Activated T-helper 2 cell treated with anti-CD3 and anti-CD28 coated beads, Interferon-gamma antibody, Interleukin-2, Interleukin-4, amounts not matched to agents 10 μg/mL and 5 μg/mL and 100 μg/mL, durations not matched to agents 14 hours and 24 hours and 36 hours (primary cell): ENCODE measurements at regions not wholly inside any gene's neighbourhood (a gene's known extent, or its start where the extent isn't known, plus 50 kb on each side); places are given as distances from the start of the nearest gene placed in this dataset.

Experiments
- DNase-seq: peaks from one replicate; pipeline ENCODE4 v3.0.0; 2021; ENCODE audit warnings: low spot score
- H3K27ac Mint-ChIP-seq: one replicate; pipeline ENCODE4 v1.8.0; 2021; ENCODE audit warnings: mixed read lengths
- H3K27me3 Mint-ChIP-seq: one replicate; pipeline ENCODE4 v1.8.0; 2021; ENCODE audit warnings: low read depth, mixed read lengths
- H3K36me3 Mint-ChIP-seq: one replicate; pipeline ENCODE4 v1.8.0; 2021; ENCODE audit warnings: low read depth, mixed read lengths
- H3K4me1 Mint-ChIP-seq: one replicate; pipeline ENCODE4 v1.8.0; 2021; ENCODE audit warnings: low read depth, mixed read lengths
- H3K4me3 Mint-ChIP-seq: one replicate; pipeline ENCODE4 v1.8.0; 2021; ENCODE audit warnings: low read depth, mild to moderate bottlenecking, moderate library complexity, mixed read lengths
- H3K9me3 Mint-ChIP-seq: one replicate; pipeline ENCODE4 v1.8.0; 2021; ENCODE audit warnings: mixed read lengths
- intact Hi-C: fragments of 100-400 bp; cut with micrococcal nuclease; formaldehyde crosslinking; loops from one replicate; pipeline ENCODE4 v1.15.1; 2023

DNA sequence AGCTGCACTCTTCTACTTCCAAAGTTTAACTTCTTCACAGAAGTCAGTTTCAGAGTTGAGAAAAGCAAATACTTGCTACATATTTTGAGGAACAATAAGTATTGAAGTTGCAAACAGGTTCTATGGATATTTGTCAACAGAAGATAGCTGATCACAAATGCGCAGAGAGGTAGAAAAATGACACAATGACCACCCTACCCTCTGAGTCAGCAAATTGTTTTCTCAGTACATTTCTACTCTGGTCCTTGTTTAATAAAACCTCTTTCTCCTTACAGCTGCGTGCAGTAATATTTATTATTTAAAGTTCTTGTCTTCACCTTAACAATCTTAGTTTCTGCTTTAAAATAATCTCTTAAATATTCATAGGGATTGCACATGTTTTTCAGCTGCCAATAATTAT is 855.1 kb upstream of the CTNND2 start:
- intact Hi-C loops: no loop called here
- H3K36me3 Mint-ChIP-seq: no peaks in the 10 kb centered on the region
- H3K4me1 Mint-ChIP-seq: no peaks in the 10 kb centered on the region
- no peak for DNase-seq
- no peak overlapping the region for H3K4me3 Mint-ChIP-seq
- H3K9me3 Mint-ChIP-seq: peaks cover 36% of the 10 kb centered on the region
- H3K27ac Mint-ChIP-seq: no peak overlapping the region
- no peaks in the 10 kb centered on the region for H3K27me3 Mint-ChIP-seq

DNA sequence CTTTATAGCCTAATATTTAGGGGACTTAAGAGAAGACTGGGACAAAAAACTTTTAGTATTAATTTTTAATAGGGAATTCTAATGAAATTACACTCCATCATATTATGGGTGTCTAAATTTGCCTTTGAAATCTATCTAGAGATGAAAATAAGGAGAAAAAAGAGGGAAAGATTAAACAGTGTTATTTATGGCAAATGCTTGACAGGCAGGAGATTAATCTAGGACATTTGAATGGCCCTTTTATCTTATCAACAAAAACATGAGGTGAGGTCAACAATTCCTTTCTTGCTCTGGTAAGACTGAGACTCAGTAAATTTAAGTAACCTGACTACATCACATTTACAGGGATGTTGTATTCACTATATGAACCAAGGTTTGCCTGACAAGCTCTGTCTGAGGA is 852.8 kb upstream of the CTNND2 start:
- H3K27ac Mint-ChIP-seq: no peak overlapping the region
- H3K4me3 Mint-ChIP-seq: no peak overlapping the region
- no peaks in the 10 kb centered on the region for H3K4me1 Mint-ChIP-seq
- no peaks in the 10 kb centered on the region for H3K27me3 Mint-ChIP-seq
- peaks cover 29% of the 10 kb centered on the region for H3K9me3 Mint-ChIP-seq
- H3K36me3 Mint-ChIP-seq: no peaks in the 10 kb centered on the region
- intact Hi-C loops: no loop called here
- no peak for DNase-seq

DNA sequence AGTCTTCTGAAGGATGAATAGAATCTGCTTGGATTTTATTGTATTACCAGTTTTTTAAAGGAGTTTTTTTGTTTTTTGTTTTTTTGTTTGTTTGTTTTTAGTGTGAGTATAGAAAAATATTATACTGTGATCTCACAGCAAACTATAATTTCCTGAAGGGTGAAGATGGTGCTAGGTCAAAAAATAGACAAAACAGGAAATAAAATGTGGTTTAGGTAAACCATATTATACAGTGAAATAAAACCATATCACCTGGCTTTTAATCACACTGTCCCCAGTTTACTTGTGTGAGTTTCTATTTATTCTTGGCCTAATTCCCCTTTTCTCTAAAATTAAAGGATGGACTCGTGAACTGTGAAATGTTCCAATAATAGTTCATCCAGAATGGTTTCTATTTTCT is 841.3 kb upstream of the CTNND2 start:
- intact Hi-C loops: no loop called here
- Mint-ChIP-seq H3K36me3 (no peaks in the 10 kb centered on the region), H3K27me3 (no peaks in the 10 kb centered on the region), H3K4me1 (no peaks in the 10 kb centered on the region), H3K4me3 (no peak overlapping the region), H3K9me3 (peaks cover 23% of the 10 kb centered on the region), H3K27ac (no peak overlapping the region)
- no peak for DNase-seq

DNA sequence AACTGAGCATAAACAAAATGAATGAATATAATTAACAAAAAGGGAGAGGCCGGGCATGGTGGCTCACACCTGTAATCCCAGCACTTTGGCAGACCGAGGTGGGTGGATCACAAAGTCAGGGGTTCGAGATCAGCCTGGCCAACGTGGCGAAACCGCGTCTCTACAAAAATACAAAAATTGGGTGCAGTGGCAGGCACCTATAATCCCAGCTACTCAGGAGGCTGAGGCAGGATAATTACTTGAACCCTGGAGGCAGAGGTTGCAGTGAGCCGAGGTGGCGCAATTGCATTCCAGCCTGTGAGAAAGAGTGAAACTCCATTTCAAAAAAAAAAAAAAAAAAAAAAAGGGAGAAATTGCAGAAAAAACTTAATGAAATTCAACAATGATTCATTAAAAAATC is 839.3 kb upstream of the CTNND2 start:
- H3K27ac Mint-ChIP-seq: no peak overlapping the region
- DNase-seq: no peak
- no peaks in the 10 kb centered on the region for H3K4me1 Mint-ChIP-seq
- intact Hi-C loops: no loop called here
- H3K36me3 Mint-ChIP-seq: no peaks in the 10 kb centered on the region
- H3K9me3 Mint-ChIP-seq: peaks cover 28% of the 10 kb centered on the region
- no peaks in the 10 kb centered on the region for H3K27me3 Mint-ChIP-seq
- no peak overlapping the region for H3K4me3 Mint-ChIP-seq

DNA sequence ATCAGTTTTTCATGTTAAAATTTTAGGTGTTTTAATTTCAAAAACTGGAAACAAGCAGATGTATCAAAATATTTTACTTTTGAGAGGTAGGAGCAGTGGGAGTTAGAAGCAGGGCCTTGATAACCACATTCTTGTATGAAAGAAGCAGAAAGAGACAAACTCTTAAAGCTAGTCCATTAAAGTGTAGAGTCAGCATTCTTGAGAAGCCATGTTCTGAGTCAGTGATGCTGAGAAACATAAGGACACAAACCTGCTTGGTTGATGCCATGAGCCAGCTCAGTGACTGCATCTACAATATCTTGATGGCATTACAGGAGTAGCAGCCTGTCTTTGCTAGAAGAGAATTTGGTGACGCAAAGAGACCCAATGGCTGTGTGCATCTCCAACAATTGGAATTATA is 826.1 kb upstream of the CTNND2 start:
- H3K36me3 Mint-ChIP-seq: no peaks in the 10 kb centered on the region
- peaks cover 62% of the 10 kb centered on the region for H3K9me3 Mint-ChIP-seq
- no peak overlapping the region for H3K4me3 Mint-ChIP-seq
- H3K27ac Mint-ChIP-seq: no peak overlapping the region
- intact Hi-C loops: no loop called here
- no peaks in the 10 kb centered on the region for H3K4me1 Mint-ChIP-seq
- H3K27me3 Mint-ChIP-seq: no peaks in the 10 kb centered on the region
- no peak for DNase-seq

DNA sequence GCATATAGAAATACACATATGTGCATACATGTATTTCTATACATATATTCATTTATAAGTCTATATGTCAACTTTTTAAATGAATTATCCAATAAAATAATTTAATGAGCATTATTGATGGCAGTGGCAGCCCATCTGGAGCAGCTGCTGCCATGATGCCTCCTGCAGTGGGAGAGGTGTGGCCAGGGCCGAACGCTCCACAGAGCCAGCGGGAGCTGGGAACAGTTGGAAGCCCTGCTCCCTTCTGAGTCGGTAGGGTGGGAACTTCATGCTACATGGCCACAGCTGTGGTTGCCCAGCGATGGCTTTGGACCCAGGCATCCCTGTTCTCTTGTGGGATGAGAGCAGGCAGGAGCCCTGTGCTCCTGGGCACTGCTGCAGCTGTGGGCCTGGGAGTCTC is 812.4 kb upstream of the CTNND2 start:
- Mint-ChIP-seq H3K27me3 (no peaks in the 10 kb centered on the region), H3K4me1 (no peaks in the 10 kb centered on the region), H3K36me3 (no peaks in the 10 kb centered on the region), H3K4me3 (no peak overlapping the region), H3K9me3 (peaks cover 38% of the 10 kb centered on the region), H3K27ac (no peak overlapping the region)
- intact Hi-C loops: no loop called here
- no peak for DNase-seq

DNA sequence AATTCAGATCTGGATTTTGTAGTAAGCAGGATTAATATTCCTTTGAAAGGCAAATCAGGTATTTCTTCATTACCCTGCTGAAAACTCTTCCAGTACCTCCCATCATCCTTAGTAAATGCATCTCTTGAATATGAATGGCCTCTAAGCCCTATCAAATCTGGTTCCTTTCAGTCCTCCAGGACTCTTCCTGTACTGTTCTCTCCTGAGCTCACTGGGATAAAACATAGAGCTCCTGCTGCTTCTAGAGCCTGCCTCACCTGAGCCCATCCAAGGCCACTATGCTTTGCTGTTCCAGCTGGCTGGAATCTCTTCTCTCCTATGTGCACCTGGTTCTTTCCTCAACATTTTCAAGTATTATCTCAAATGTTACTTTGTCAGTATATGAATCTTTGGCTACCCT is 803.3 kb upstream of the CTNND2 start:
- H3K9me3 Mint-ChIP-seq: peaks cover 32% of the 10 kb centered on the region
- no peak for DNase-seq
- no peak overlapping the region for H3K27ac Mint-ChIP-seq
- intact Hi-C loops: no loop called here
- no peaks in the 10 kb centered on the region for H3K27me3 Mint-ChIP-seq
- H3K4me3 Mint-ChIP-seq: no peak overlapping the region
- no peaks in the 10 kb centered on the region for H3K36me3 Mint-ChIP-seq
- no peaks in the 10 kb centered on the region for H3K4me1 Mint-ChIP-seq

DNA sequence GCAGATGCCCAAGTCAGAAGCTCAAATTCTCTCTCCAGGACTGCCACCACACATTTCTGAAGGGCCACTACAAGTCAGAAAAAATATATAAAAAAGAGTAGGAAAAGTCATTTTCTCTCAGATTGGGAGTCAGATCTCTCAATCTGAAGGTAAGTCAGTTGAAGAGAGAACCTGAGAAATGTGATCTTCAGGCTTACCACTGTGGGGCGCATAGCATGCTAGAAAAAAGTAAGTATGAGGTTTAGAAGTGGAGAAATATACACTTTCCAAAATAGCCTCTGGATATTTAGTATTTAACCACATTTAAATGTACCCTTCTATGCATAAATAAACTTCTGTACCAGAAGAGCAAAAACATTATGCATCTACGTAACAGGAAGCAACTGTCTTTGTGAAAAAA is 800.7 kb upstream of the CTNND2 start:
- no peak for DNase-seq
- H3K27me3 Mint-ChIP-seq: no peaks in the 10 kb centered on the region
- H3K4me1 Mint-ChIP-seq: no peaks in the 10 kb centered on the region
- H3K4me3 Mint-ChIP-seq: no peak overlapping the region
- H3K36me3 Mint-ChIP-seq: no peaks in the 10 kb centered on the region
- intact Hi-C loops: no loop called here
- H3K9me3 Mint-ChIP-seq: peaks cover 36% of the 10 kb centered on the region
- no peak overlapping the region for H3K27ac Mint-ChIP-seq

DNA sequence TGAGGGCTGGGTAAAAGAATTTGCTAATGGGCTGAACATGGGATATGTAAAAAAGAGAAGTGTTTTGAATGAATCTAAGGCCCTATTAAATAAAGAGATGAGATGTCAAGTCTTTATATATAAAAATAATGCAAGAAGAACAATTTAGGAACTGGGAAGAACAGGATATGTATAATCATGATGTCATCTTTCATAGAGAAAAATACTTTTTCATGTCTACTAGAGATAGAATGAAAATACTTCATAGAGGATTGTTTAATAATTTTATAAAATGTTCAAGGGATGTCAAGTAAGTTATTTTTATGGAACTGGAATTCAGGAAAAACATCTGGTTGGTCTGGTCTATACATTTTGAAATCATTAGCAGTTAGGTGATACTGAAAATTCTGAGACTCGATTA is 799.0 kb upstream of the CTNND2 start:
- H3K36me3 Mint-ChIP-seq: no peaks in the 10 kb centered on the region
- no peak overlapping the region for H3K27ac Mint-ChIP-seq
- H3K9me3 Mint-ChIP-seq: peaks cover 35% of the 10 kb centered on the region
- no peak for DNase-seq
- no peaks in the 10 kb centered on the region for H3K4me1 Mint-ChIP-seq
- intact Hi-C loops: no loop called here
- H3K27me3 Mint-ChIP-seq: no peaks in the 10 kb centered on the region
- no peak overlapping the region for H3K4me3 Mint-ChIP-seq

DNA sequence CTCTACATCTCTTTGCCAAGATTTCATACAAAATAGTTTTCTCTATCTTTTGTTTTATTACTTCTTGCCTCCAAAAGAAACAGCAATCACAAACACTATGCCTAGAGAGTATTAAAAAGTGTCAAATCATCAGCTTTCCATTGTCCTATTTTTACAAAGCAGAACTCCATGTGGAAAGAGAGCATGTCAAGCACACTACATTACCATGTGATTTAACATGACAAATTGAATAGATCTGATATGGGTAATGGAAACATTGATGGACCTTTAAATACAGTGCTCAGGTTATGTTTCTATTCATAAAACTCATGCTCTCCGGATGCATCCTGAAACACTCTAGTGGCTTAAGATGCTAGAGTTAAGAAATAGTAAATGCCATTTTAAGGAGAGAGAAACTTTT is 791.4 kb upstream of the CTNND2 start:
- Mint-ChIP-seq H3K9me3 (peaks cover 34% of the 10 kb centered on the region), H3K4me3 (no peak overlapping the region), H3K27ac (no peak overlapping the region), H3K27me3 (no peaks in the 10 kb centered on the region), H3K36me3 (no peaks in the 10 kb centered on the region), H3K4me1 (no peaks in the 10 kb centered on the region)
- intact Hi-C loops: no loop called here
- no peak for DNase-seq

DNA sequence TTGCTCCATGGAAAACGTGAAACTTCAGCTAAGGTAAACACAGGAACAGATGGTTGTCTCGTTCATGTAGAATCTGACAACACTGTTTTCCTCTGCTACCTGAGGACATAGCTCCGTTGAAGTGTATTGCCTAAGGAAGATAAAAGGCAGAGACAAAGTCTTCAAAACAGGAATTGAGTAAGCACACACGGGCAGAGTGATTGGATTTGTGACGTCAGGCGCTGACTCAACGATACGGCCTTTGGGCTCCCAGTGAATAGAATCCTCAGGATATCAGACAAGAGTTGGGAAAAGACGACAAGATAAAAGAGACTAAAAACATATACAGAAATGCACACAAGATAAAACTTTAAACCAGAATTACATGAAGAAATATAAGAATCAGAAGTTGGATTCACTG is 787.1 kb upstream of the CTNND2 start:
- no peak for DNase-seq
- intact Hi-C loops: no loop called here
- Mint-ChIP-seq H3K27ac (no peak overlapping the region), H3K27me3 (no peaks in the 10 kb centered on the region), H3K36me3 (no peaks in the 10 kb centered on the region), H3K9me3 (peaks cover 53% of the 10 kb centered on the region), H3K4me3 (no peak overlapping the region), H3K4me1 (no peaks in the 10 kb centered on the region)

DNA sequence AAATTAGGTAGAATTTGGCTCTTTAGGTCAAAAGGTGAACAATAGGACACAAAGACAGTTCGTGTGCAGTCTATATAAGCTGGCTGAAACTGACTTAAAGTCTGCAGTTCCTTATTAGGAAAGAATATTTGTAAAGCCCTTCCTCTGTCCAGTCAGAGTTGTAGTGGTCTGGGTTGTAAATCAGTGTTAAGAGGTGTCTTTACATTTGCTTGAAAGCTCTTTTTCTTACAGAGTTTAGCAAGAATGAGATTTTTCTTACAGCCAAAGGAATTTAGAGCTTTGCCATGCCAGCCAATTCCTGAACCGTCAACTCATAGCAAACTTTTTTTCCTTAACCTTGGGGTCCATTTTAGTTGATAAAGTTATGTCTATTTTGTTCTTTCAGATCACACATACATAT is 786.1 kb upstream of the CTNND2 start:
- no peak overlapping the region for H3K4me3 Mint-ChIP-seq
- no peak for DNase-seq
- no peak overlapping the region for H3K27ac Mint-ChIP-seq
- intact Hi-C loops: no loop called here
- H3K27me3 Mint-ChIP-seq: no peaks in the 10 kb centered on the region
- no peaks in the 10 kb centered on the region for H3K4me1 Mint-ChIP-seq
- H3K36me3 Mint-ChIP-seq: no peaks in the 10 kb centered on the region
- peaks cover 44% of the 10 kb centered on the region for H3K9me3 Mint-ChIP-seq

DNA sequence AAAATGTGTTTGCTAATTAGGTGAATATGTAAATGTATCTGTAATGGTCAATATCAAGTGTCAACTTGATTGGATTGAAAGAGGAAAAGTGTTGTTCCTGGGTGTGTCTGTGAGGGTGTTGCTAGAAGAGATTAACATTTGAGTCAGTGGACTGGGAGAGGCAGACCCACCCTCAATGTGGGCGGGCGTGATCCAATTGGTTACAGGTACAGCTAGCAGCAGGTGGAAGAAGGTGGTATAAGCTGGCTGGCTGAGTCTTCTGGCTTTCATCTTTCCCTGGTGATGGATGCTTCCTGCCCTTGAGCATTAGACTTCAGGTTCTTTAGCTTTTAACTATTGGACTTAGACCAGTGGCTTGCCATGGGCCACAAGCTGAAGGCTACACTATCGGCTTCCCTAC is 779.0 kb upstream of the CTNND2 start:
- no peak for DNase-seq
- Mint-ChIP-seq H3K27me3 (no peaks in the 10 kb centered on the region), H3K27ac (no peak overlapping the region), H3K4me1 (no peaks in the 10 kb centered on the region), H3K9me3 (peaks cover 15% of the 10 kb centered on the region), H3K4me3 (no peak overlapping the region), H3K36me3 (no peaks in the 10 kb centered on the region)
- intact Hi-C loops: no loop called here

DNA sequence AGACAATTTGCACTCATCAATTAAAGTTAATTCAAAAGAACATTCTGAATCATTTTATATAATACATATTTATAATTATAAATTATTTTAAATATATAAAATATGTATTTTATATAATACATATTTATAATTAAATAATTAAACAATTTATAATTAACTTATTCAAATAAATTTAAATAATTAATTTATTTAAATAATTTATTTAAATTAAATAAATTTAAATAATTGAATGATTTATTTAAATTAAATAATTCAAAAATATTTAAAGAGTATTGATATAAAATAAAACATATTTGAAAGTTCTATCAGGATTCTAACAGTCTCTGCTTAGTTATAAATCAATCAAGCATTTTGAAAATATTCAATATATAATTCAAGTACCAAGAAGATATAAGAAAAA is 775.5 kb upstream of the CTNND2 start:
- no peak overlapping the region for H3K27ac Mint-ChIP-seq
- no peak overlapping the region for H3K4me3 Mint-ChIP-seq
- no peaks in the 10 kb centered on the region for H3K27me3 Mint-ChIP-seq
- H3K4me1 Mint-ChIP-seq: no peaks in the 10 kb centered on the region
- no peak for DNase-seq
- intact Hi-C loops: no loop called here
- H3K36me3 Mint-ChIP-seq: no peaks in the 10 kb centered on the region
- H3K9me3 Mint-ChIP-seq: peaks cover 38% of the 10 kb centered on the region
